ENCODE measurements at regions not wholly inside any gene's neighbourhood (a gene's known extent, or its start where the extent isn't known, plus 50 kb on each side); places are given as distances from the start of the nearest gene placed in this dataset.
"Not testable (repeated sequence)": the region's sequence is repeated elsewhere in the genome, so short reads cannot be mapped to it uniquely, and the experiment has no call there.

DNA sequence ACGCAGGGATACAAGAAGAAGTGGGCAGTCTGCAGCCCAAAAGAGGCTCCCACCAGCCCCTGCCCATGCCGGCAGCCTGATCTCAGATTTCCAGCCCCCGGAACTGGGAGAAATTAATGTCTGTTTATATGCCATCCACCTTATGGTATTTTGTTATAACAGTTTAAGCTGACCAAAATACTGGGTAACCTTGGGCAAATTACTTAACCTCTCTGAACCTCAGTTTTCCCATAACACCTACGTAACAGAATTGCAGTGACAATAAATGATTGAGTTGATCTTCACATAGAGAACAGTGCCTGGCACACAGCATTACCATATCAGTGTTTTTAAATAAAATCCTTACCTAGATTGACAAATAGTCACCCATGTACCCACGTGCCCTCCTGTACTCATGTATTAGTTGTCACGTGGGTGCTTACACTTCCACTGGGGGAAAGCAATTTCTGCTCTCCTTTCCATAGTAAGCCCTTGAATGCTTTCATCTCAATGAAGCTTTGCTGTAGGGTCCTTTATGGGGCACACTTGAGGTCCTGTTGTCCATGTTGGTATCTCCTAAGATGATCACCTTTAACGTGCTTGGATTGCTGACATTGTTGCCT lies 54.2 kb upstream of the PHF21A start:
- no peaks in the 10 kb centered on the region for H3K36me3 ChIP-seq (ENCODE audit: insufficient read depth, low read length, poor library complexity, severe bottlenecking)
- H3K27ac ChIP-seq (ENCODE audit: low read depth, low read length, poor library complexity, severe bottlenecking) = no peak overlapping the region
- no peaks in the 10 kb centered on the region for H3K9me3 ChIP-seq (ENCODE audit: low read depth, low read length, poor library complexity, severe bottlenecking)
- no TSS peak for BruUV-seq (replicated peaks)
- intact Hi-C loops (cut with micrococcal nuclease; ENCODE audit: unreplicated experiment) = no loop called here
- ChIA-PET CTCF (no interaction called here), POLR2A (ENCODE audit: low non-redundant PET) (no interaction called here)
- no peaks in the 10 kb centered on the region for H3K4me1 ChIP-seq (ENCODE audit: insufficient read depth, low read length, poor library complexity, severe bottlenecking)
- TF ChIP-seq EZH2 (IDR thresholded peaks at IDR 0.05; ENCODE audit: borderline replicate concordance, low read depth, low read length, poor library complexity, severe bottlenecking) = no peak
- TF ChIP-seq, protein P1, sequence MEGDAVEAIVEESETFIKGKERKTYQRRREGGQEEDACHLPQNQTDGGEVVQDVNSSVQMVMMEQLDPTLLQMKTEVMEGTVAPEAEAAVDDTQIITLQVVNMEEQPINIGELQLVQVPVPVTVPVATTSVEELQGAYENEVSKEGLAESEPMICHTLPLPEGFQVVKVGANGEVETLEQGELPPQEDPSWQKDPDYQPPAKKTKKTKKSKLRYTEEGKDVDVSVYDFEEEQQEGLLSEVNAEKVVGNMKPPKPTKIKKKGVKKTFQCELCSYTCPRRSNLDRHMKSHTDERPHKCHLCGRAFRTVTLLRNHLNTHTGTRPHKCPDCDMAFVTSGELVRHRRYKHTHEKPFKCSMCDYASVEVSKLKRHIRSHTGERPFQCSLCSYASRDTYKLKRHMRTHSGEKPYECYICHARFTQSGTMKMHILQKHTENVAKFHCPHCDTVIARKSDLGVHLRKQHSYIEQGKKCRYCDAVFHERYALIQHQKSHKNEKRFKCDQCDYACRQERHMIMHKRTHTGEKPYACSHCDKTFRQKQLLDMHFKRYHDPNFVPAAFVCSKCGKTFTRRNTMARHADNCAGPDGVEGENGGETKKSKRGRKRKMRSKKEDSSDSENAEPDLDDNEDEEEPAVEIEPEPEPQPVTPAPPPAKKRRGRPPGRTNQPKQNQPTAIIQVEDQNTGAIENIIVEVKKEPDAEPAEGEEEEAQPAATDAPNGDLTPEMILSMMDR (conservative IDR thresholded peaks at IDR 0.05; ENCODE audit: low read depth, low read length) = no peak
- no peaks in the 10 kb centered on the region for H3K27me3 ChIP-seq (replicated peaks; ENCODE audit: insufficient read depth, low read depth, low read length, poor library complexity)
- no peak for DNase-seq (ENCODE audit: low spot score)
- no peak overlapping the region for H3K4me3 ChIP-seq (ENCODE audit: low read depth, low read length, poor library complexity, severe bottlenecking)

DNA sequence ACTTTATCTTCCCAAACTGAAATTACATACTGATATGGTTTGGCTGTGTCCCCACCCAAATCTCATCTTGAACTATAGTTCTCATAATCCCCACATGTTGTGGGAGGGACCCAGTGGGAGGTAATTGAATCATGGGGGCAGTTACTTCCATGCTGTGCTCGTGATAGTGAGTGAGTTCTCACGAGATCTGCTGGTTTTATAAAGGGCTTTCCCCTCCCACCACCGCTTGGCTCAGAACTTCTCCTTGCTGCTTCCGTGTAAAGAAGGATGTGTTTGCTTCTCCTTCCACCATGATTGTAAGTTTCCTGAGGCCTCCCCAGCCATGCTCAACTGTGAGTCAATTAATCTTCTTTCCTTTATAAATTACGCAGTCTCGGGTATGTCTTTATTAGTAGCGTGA lies 50.4 kb upstream of the PHF21A start:
- H3K4me1 ChIP-seq (ENCODE audit: insufficient read depth, low read length, poor library complexity, severe bottlenecking); H3K27me3 ChIP-seq (replicated peaks; ENCODE audit: insufficient read depth, low read depth, low read length, poor library complexity); H3K9me3 ChIP-seq (ENCODE audit: low read depth, low read length, poor library complexity, severe bottlenecking); H3K27ac ChIP-seq (ENCODE audit: low read depth, low read length, poor library complexity, severe bottlenecking); CTCF ChIA-PET; H3K36me3 ChIP-seq (ENCODE audit: insufficient read depth, low read length, poor library complexity, severe bottlenecking); POLR2A ChIA-PET (ENCODE audit: low non-redundant PET); BruUV-seq (replicated peaks); intact Hi-C loops (cut with micrococcal nuclease; ENCODE audit: unreplicated experiment); H3K4me3 ChIP-seq (ENCODE audit: low read depth, low read length, poor library complexity, severe bottlenecking): not testable (repeated sequence)
- peak; percentile 28 for DNase-seq (ENCODE audit: low spot score)

Measured in A673 (cell line).